ENCODE measurements at regions not wholly inside any gene's neighbourhood (a gene's known extent, or its start where the extent isn't known, plus 50 kb on each side); places are given as distances from the start of the nearest gene placed in this dataset.

GRCh38 chr2:150156876-150157275 is 330.6 kb downstream of the RND3 start:
- WGBS, 5 donors: 57 to 74% (median 66%) methylated on average over 2 of the region's 2 CpGs
- intact Hi-C loops (cut with DNase I; ENCODE audit: low total_unique reads): no loop called here

DNA sequence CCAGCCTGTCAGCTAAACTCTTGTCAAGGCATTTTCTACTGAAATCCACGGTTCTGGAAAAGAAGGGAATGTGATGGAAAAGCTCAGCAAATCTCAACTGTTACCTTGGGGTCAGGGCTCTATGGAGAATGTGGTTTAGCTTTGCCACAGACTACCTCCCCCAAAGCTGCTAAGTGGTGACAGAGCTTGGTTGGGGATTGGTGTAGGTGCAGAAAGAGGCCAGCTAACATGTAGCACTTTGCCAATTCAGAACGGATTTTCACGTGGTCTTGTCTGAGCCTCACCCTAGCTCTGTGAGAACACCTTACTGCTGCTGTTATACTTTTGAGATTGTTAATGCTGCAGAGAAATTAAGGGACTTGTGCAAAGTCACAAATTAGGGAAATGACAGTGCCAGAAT is 331.1 kb downstream of the RND3 start:
- H3K4me3 ChIP-seq: no peak overlapping the region
- WGBS, 5 donors: 64 to 80% (median 78%) methylated on average over 3 of the region's 3 CpGs
- no peaks in the 10 kb centered on the region for H3K27me3 ChIP-seq (replicated peaks in 1 of 7)
- no peaks in the 10 kb centered on the region for H3K9me3 ChIP-seq
- intact Hi-C loops (cut with DNase I; ENCODE audit: low total_unique reads): no loop called here
- H3K27ac ChIP-seq: no peak overlapping the region
- no peak for DNase-seq
- no peaks in the 10 kb centered on the region for H3K4me1 ChIP-seq
- no peaks in the 10 kb centered on the region for H3K36me3 ChIP-seq
- TF ChIP-seq POLR2AphosphoS5 (IDR thresholded peaks at IDR 0.05) (no peak), CTCF (IDR thresholded peaks at IDR 0.05 in 8 of 11, conservative IDR thresholded peaks at IDR 0.05 in 3 of 11) (no peak), POLR2A (IDR thresholded peaks at IDR 0.05) (no peak)

More at GRCh38 chr2:150156876-150157275, 330.6 kb downstream of the RND3 start:
- no peak for DNase-seq
- Histone ChIP-seq H3K27me3 (replicated peaks in 1 of 7) (no peaks in the 10 kb centered on the region), H3K36me3 (no peaks in the 10 kb centered on the region), H3K9me3 (no peaks in the 10 kb centered on the region), H3K4me1 (no peaks in the 10 kb centered on the region), H3K4me3 (no peak overlapping the region), H3K27ac (no peak overlapping the region)
- TF ChIP-seq CTCF (IDR thresholded peaks at IDR 0.05 in 8 of 11, conservative IDR thresholded peaks at IDR 0.05 in 3 of 11) (no peak), POLR2A (IDR thresholded peaks at IDR 0.05) (no peak), POLR2AphosphoS5 (IDR thresholded peaks at IDR 0.05) (no peak)

DNA sequence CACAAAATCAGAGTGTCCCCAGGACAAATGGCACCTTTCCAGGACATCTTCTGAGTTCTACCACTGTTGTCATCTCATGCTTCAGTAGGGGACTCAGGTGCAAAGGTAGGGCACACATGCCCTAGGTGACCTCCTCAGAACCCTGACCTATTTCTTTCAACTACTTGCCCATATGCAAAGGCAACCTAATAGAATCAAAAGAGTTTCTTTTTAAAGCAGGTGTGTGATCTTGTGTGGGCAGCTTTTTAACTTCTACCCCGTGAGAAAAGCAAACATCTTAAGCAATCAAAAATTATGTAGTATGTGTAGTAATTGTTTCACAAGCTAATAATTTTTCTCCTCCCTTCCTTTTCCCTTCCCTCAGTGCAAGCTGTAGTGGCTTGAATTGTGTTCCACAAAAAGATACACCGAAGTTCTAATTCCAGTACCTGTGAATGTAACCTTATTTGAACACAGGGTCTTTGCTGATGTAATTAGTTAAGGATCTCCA is 333.1 kb downstream of the RND3 start:
- Histone ChIP-seq H3K27me3 (replicated peaks in 1 of 7) (no peaks in the 10 kb centered on the region), H3K4me1 (no peaks in the 10 kb centered on the region), H3K4me3 (no peak overlapping the region), H3K27ac (no peak overlapping the region), H3K9me3 (no peaks in the 10 kb centered on the region), H3K36me3 (no peaks in the 10 kb centered on the region)
- intact Hi-C loops (cut with DNase I; ENCODE audit: low total_unique reads): no loop called here
- TF ChIP-seq CTCF (IDR thresholded peaks at IDR 0.05 in 8 of 11, conservative IDR thresholded peaks at IDR 0.05 in 3 of 11) (no peak), POLR2A (IDR thresholded peaks at IDR 0.05) (no peak), POLR2AphosphoS5 (IDR thresholded peaks at IDR 0.05) (no peak)
- no peak for DNase-seq
- 67 to 89% (median 85%) methylated on average over 2 of the region's 2 CpGs for WGBS, 5 donors

- H3K4me1 ChIP-seq: no peaks in the 10 kb centered on the region
- no peaks in the 10 kb centered on the region for H3K36me3 ChIP-seq
- no peaks in the 10 kb centered on the region for H3K9me3 ChIP-seq
- no peak overlapping the region for H3K4me3 ChIP-seq
- intact Hi-C loops (cut with DNase I; ENCODE audit: low total_unique reads): no loop called here
- no peak for DNase-seq
- no peak for TF ChIP-seq POLR2A (IDR thresholded peaks at IDR 0.05)
- no peak for TF ChIP-seq POLR2AphosphoS5 (IDR thresholded peaks at IDR 0.05)
- TF ChIP-seq CTCF (IDR thresholded peaks at IDR 0.05 in 8 of 11, conservative IDR thresholded peaks at IDR 0.05 in 3 of 11): no peak
- whole genome bisulfite sequencing, 5 donors: 82 to 92% (median 86%) methylated on average over 2 of the region's 2 CpGs
- no peak overlapping the region for H3K27ac ChIP-seq
- H3K27me3 ChIP-seq (replicated peaks in 1 of 7): no peaks in the 10 kb centered on the region
These were observed 333.7 kb downstream of the RND3 start for GRCh38 chr2:150153646-150154307.

Measured in spleen (tissue), 11 donors.